ENCODE measurements at regions not wholly inside any gene's neighbourhood (a gene's known extent, or its start where the extent isn't known, plus 50 kb on each side); places are given as distances from the start of the nearest gene placed in this dataset.

- H3K27ac ChIP-seq (ENCODE audit: low read depth, low read length): no peak overlapping the region
- H3K4me3 ChIP-seq (replicated peaks in 1 of 2; ENCODE audit: low read depth in 1 of 2, low read length in 2 of 2): no peak overlapping the region
- RAD21 ChIA-PET (ENCODE audit: low non-redundant PET in 1 of 2, low total read pairs in 2 of 2, uncharacterized antibody in 2 of 2, unreplicated experiment in 2 of 2): no interaction called here
- no TSS peak for BruUV-seq (replicated peaks)
- H3K79me2 ChIP-seq (ENCODE audit: insufficient read depth, low read length): no peaks in the 10 kb centered on the region
- no peak overlapping the region for H3K9ac ChIP-seq (ENCODE audit: low read length)
- no peaks in the 10 kb centered on the region for H4K20me1 ChIP-seq (ENCODE audit: insufficient read depth)
- no peaks in the 10 kb centered on the region for H3K4me1 ChIP-seq (ENCODE audit: control insufficient read depth in 1 of 2, insufficient read depth in 2 of 2, low read length in 2 of 2)
- peaks cover 12 to 13% of the 10 kb centered on the region in 2 experiments; a peak in 2 of 4 replicates for H3K9me3 ChIP-seq (ENCODE audit: control insufficient read depth in 1 of 2, insufficient read depth in 1 of 2, low read depth in 1 of 2, low read length in 2 of 2)
- no peak overlapping the region for H3K4me2 ChIP-seq (ENCODE audit: low read length)
- POLR2A ChIA-PET: no interaction called here
- no peak for TF ChIP-seq TCF7L2 (IDR thresholded peaks at IDR 0.05; ENCODE audit: borderline replicate concordance, extremely low read depth, insufficient read depth, insufficient read length)
- TF ChIP-seq CBX3 (IDR thresholded peaks at IDR 0.05; ENCODE audit: low read depth): no peak
- TF ChIP-seq ZFX (IDR thresholded peaks at IDR 0.05): no peak
- ATAC-seq: no peak
- H3K36me3 ChIP-seq (ENCODE audit: control insufficient read depth in 1 of 2, insufficient read depth in 2 of 2, low read length in 2 of 2): no peaks in the 10 kb centered on the region
- intact Hi-C loops (cut with micrococcal nuclease): no loop called here
- H2AFZ ChIP-seq (ENCODE audit: low read depth, low read length, poor library complexity, severe bottlenecking): no peak overlapping the region
- H3K27me3 ChIP-seq (ENCODE audit: insufficient read depth, low read length): no peaks in the 10 kb centered on the region
- no peak for DNase-seq (ENCODE audit: low read depth, low spot score)
- CTCF ChIA-PET: no interaction called here
- H3K9me2 ChIP-seq (ENCODE audit: insufficient read depth): no peaks in the 10 kb centered on the region
Measured at GRCh38 chr12:24522736-24523135, 426.2 kb downstream of the BCAT1 start.

- ChIA-PET RAD21 (ENCODE audit: low non-redundant PET in 1 of 2, low total read pairs in 2 of 2, uncharacterized antibody in 2 of 2, unreplicated experiment in 2 of 2) (no interaction called here), POLR2A (no interaction called here), CTCF (no interaction called here)
- Histone ChIP-seq H3K9me2 (ENCODE audit: insufficient read depth) (no peaks in the 10 kb centered on the region), H4K20me1 (ENCODE audit: insufficient read depth) (no peaks in the 10 kb centered on the region), H3K27me3 (ENCODE audit: insufficient read depth, low read length) (no peaks in the 10 kb centered on the region), H3K27ac (ENCODE audit: low read depth, low read length) (no peak overlapping the region), H2AFZ (ENCODE audit: low read depth, low read length, poor library complexity, severe bottlenecking) (no peak overlapping the region), H3K4me2 (ENCODE audit: low read length) (no peak overlapping the region), H3K4me1 (ENCODE audit: control insufficient read depth in 1 of 2, insufficient read depth in 2 of 2, low read length in 2 of 2) (no peaks in the 10 kb centered on the region), H3K79me2 (ENCODE audit: insufficient read depth, low read length) (no peaks in the 10 kb centered on the region), H3K36me3 (ENCODE audit: control insufficient read depth in 1 of 2, insufficient read depth in 2 of 2, low read length in 2 of 2) (no peaks in the 10 kb centered on the region), H3K4me3 (replicated peaks in 1 of 2; ENCODE audit: low read depth in 1 of 2, low read length in 2 of 2) (no peak overlapping the region), H3K9ac (ENCODE audit: low read length) (no peak overlapping the region), H3K9me3 (ENCODE audit: control insufficient read depth in 1 of 2, insufficient read depth in 1 of 2, low read depth in 1 of 2, low read length in 2 of 2) (peaks cover 7 to 18% of the 10 kb centered on the region in 2 experiments; a peak in 2 of 4 replicates)
- TF ChIP-seq ZBTB33 (IDR thresholded peaks at IDR 0.05; ENCODE audit: extremely low read depth, insufficient replicate concordance, low read length): no peak
- no peak for TF ChIP-seq REST (IDR thresholded peaks at IDR 0.05; ENCODE audit: low read depth)
- TF ChIP-seq ELF1 (IDR thresholded peaks at IDR 0.05; ENCODE audit: borderline replicate concordance, low read depth): no peak
- TF ChIP-seq POLR2AphosphoS5 (IDR thresholded peaks at IDR 0.05; ENCODE audit: low read depth, low read length): no peak
- no peak for ATAC-seq
- DNase-seq (ENCODE audit: low read depth, low spot score): no peak
- intact Hi-C loops (cut with micrococcal nuclease): no loop called here
- no TSS peak for BruUV-seq (replicated peaks)
Measured at GRCh38 chr12:24519759-24520158, 429.1 kb downstream of the BCAT1 start.

All from HCT116 (cell line).